ENCODE measurements at regions not wholly inside any gene's neighbourhood (a gene's known extent, or its start where the extent isn't known, plus 50 kb on each side); places are given as distances from the start of the nearest gene placed in this dataset.
A peak's percentile ranks its signal among the peaks of the same experiment; 100 is the strongest.

- no peak overlapping the region for H3K4me3 ChIP-seq (ENCODE audit: control insufficient read depth, low read depth, low read length)
- DNase-seq (ENCODE audit: low read depth): peak; percentile 17
- TF ChIP-seq, protein P1, sequence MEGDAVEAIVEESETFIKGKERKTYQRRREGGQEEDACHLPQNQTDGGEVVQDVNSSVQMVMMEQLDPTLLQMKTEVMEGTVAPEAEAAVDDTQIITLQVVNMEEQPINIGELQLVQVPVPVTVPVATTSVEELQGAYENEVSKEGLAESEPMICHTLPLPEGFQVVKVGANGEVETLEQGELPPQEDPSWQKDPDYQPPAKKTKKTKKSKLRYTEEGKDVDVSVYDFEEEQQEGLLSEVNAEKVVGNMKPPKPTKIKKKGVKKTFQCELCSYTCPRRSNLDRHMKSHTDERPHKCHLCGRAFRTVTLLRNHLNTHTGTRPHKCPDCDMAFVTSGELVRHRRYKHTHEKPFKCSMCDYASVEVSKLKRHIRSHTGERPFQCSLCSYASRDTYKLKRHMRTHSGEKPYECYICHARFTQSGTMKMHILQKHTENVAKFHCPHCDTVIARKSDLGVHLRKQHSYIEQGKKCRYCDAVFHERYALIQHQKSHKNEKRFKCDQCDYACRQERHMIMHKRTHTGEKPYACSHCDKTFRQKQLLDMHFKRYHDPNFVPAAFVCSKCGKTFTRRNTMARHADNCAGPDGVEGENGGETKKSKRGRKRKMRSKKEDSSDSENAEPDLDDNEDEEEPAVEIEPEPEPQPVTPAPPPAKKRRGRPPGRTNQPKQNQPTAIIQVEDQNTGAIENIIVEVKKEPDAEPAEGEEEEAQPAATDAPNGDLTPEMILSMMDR (conservative IDR thresholded peaks at IDR 0.05; ENCODE audit: control insufficient read depth, insufficient read depth, low read depth, low read length): no peak
Observed at GRCh38 chr12:89029961-89030360, 322.3 kb downstream of the DUSP6 start.

DNA sequence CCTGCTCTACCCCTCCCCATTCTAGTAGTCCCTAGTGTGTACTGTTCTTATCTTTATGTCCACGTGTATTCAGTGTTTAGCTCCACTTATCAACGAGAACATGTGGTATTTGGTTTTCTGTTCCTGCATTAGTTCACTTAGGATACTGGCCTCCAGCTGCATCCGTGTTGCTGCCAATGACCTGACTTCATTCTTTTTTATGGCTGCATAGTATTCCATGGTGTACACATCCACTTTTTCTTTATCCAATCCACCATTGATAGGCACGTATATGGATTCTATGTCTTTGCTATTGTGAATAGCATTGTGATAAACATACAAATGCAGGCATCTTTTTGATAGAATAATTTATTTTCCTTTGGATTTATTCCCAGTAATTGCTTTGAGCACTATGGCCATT is 327.7 kb downstream of the DUSP6 start:
- TF ChIP-seq, protein P1 (conservative IDR thresholded peaks at IDR 0.05; ENCODE audit: control insufficient read depth, insufficient read depth, low read depth, low read length): no peak
- H3K4me3 ChIP-seq (ENCODE audit: control insufficient read depth, low read depth, low read length): no peak overlapping the region
- no peak for DNase-seq (ENCODE audit: low read depth)

- TF ChIP-seq, protein P1 (conservative IDR thresholded peaks at IDR 0.05; ENCODE audit: control insufficient read depth, insufficient read depth, low read depth, low read length): no peak
- H3K4me3 ChIP-seq (ENCODE audit: control insufficient read depth, low read depth, low read length): no peak overlapping the region
- no peak for DNase-seq (ENCODE audit: low read depth)
Observed at GRCh38 chr12:89023936-89024335, 328.4 kb downstream of the DUSP6 start.

GRCh38 chr12:89020689-89021088 is 331.6 kb downstream of the DUSP6 start:
- TF ChIP-seq, protein P1 (conservative IDR thresholded peaks at IDR 0.05; ENCODE audit: control insufficient read depth, insufficient read depth, low read depth, low read length): no peak
- no peak for DNase-seq (ENCODE audit: low read depth)
- no peak overlapping the region for H3K4me3 ChIP-seq (ENCODE audit: control insufficient read depth, low read depth, low read length)

GRCh38 chr12:89020121-89020480 is 332.2 kb downstream of the DUSP6 start:
- H3K4me3 ChIP-seq (ENCODE audit: control insufficient read depth, low read depth, low read length): no peak overlapping the region
- TF ChIP-seq, protein P1 (conservative IDR thresholded peaks at IDR 0.05; ENCODE audit: control insufficient read depth, insufficient read depth, low read depth, low read length): no peak
- no peak for DNase-seq (ENCODE audit: low read depth)

DNA sequence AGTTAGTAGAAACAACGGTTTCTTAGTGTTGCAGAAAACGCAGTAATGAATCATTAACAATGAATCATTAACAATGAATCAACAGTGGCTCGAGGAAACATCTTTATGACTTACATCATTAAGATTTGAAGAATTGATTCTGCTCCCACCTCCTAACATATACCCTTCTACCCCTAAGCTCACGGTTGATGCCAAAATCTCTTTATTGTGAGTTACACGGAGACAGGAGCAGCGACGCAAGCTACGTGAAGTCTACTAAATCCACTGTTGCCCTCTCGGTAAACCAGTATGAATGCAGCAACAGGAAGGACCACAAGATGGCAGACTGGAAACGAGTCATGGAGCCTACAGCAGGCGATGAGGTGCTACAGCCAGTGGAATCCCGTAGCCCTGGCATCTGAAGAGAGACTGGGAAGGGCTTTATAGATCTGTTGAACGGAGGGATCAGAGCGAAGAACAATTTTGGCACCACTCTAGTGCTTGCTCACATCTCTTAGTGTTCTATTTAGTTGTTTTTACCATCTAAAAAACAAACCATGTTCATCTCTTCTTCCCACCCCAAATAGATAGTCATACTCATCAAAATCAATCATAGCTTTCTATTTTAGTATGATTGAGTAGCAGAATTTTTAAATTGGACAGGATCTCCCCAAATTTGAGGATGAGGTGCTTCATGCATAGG is 332.7 kb downstream of the DUSP6 start:
- TF ChIP-seq, protein P1 (conservative IDR thresholded peaks at IDR 0.05; ENCODE audit: control insufficient read depth, insufficient read depth, low read depth, low read length): peak; percentile 99
- peak; percentile 85 for DNase-seq (ENCODE audit: low read depth)
- peak overlapping the region; percentile 41 for H3K4me3 ChIP-seq (ENCODE audit: control insufficient read depth, low read depth, low read length)

All from fibroblast of mammary gland (primary cell).